PC-9 (cell line): ENCODE measurements at regions not wholly inside any gene's neighbourhood (a gene's known extent, or its start where the extent isn't known, plus 50 kb on each side); places are given as distances from the start of the nearest gene placed in this dataset.

ENCODE experiments used
- BruUV-seq: library from RNA; stranded (reverse); fragments of 400-500 nt; replicated peaks from 2 replicates; lab custom pipeline; 2021; lab: Mats Ljungman, UMichigan
- CTCF ChIA-PET: fragments of 300-600 bp; sonication (Branson Sonifier 250); formaldehyde crosslinking; loops from one replicate; lab custom pipeline; 2022; ENCODE audit warnings: antibody characterized with exemption; lab: Charles Lee
- POLR2A ChIA-PET: fragments of 300-600 bp; sonication (Branson Sonifier 250); formaldehyde crosslinking; loops from one replicate; lab custom pipeline; 2022; ENCODE audit warnings: antibody characterized with exemption; ENCODE audit not compliant: unreplicated experiment; lab: Charles Lee
- DNase-seq, 2 experiments: peaks; one replicate each; pipeline versions ENCODE4 v3.0.0 to v3.0.0-alpha.2; 2015 to 2022; ENCODE audit warnings: mixed read lengths in 1 of 2
- H2AFZ ChIP-seq: fragments of 200-600 bp; sonication (generic); 2 replicates; pipeline ENCODE4 v1.8.1; 2017; ENCODE audit warnings: antibody characterized with exemption
- H3F3A ChIP-seq: fragments of 200-600 bp; sonication (generic); 2 replicates; pipeline ENCODE4 v1.8.1; 2017; ENCODE audit warnings: antibody characterized with exemption, mild to moderate bottlenecking, low read depth; ENCODE audit not compliant: insufficient read depth
- H3K27ac ChIP-seq: fragments of 200-600 bp; sonication (generic); 2 replicates; pipeline ENCODE4 v1.6.1; 2016; ENCODE audit warnings: mixed run types
- H3K27me3 ChIP-seq: fragments of 200-600 bp; sonication (generic); 2 replicates; pipeline ENCODE4 v1.6.1; 2016; ENCODE audit warnings: low read depth, mixed run types; ENCODE audit not compliant: insufficient read depth
- H3K36me3 ChIP-seq: fragments of 200-600 bp; sonication (generic); 2 replicates; pipeline ENCODE4 v1.6.1; 2016; ENCODE audit warnings: low read depth, mixed run types
- H3K4me1 ChIP-seq: fragments of 200-600 bp; sonication (generic); replicated peaks from 2 replicates; pipeline ENCODE4 v1.6.1; 2016; ENCODE audit warnings: mixed run types; ENCODE audit not compliant: insufficient read depth
- H3K4me2 ChIP-seq: fragments of 200-600 bp; sonication (generic); 2 replicates; pipeline ENCODE4 v1.6.1; 2017; ENCODE audit warnings: mixed run types
- H3K4me3 ChIP-seq: fragments of 200-600 bp; sonication (generic); 2 replicates; pipeline ENCODE4 v1.6.1; 2016; ENCODE audit warnings: mixed run types
- H3K79me2 ChIP-seq: fragments of 200-600 bp; sonication (generic); 2 replicates; pipeline ENCODE4 v1.6.1; 2017; ENCODE audit warnings: low read depth, mixed run types
- H3K9me2 ChIP-seq: fragments of 200-600 bp; sonication (generic); 2 replicates; pipeline ENCODE4 v1.8.1; 2017; ENCODE audit warnings: mild to moderate bottlenecking; ENCODE audit not compliant: insufficient read depth
- H3K9me3 ChIP-seq: fragments of 200-600 bp; sonication (generic); 2 replicates; pipeline ENCODE4 v1.8.1; 2016; ENCODE audit warnings: low read depth; ENCODE audit not compliant: insufficient read depth
- H4K20me1 ChIP-seq: fragments of 200-600 bp; sonication (generic); 2 replicates; pipeline ENCODE4 v1.8.1; 2017; ENCODE audit not compliant: insufficient read depth
- EZH2 ChIP-seq: fragments of 200-600 bp; sonication (generic); IDR thresholded peaks from 2 replicates; pipeline ENCODE4 v1.8.0; 2017; ENCODE audit warnings: antibody characterized with exemption, low read depth
- intact Hi-C: fragments of 100-400 bp; cut with micrococcal nuclease; formaldehyde crosslinking; loops from one replicate; pipeline ENCODE4 v1.10.0; 2022; ENCODE audit not compliant: unreplicated experiment
- TF ChIP-seq, protein P1 (sequence below): fragments of 200-600 bp; sonication (generic); conservative IDR thresholded peaks from 2 replicates; pipeline ENCODE4 v1.6.1; 2017; ENCODE audit warnings: mixed run types, antibody characterized with exemption, mild to moderate bottlenecking, moderate library complexity

DNA sequence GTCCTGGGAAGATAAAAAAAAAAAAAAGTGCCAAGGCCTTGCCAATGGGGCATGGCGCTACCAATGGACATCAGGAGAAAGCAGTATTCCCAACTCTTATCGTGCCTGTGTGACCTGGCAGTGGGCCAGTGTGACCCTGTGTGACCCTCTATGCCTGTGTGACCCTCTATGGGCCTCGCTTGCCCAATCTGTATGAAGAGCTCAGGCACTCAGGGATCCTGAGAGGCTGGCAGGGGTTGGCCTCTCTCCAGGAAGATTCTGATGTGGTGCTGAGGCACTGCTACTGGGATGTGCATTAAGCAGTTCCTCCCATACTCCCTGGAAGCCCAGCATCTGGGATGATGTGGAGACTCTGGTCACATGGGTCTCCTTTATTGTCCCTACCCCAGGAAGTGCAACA is 179.2 kb downstream of the MACROH2A1 start:
- DNase-seq, result no peak
- intact Hi-C loops, result no loop called here
- BruUV-seq, result no TSS peak
- no peaks in the 10 kb centered on the region for H3K9me3 ChIP-seq
- TF ChIP-seq, protein P1, sequence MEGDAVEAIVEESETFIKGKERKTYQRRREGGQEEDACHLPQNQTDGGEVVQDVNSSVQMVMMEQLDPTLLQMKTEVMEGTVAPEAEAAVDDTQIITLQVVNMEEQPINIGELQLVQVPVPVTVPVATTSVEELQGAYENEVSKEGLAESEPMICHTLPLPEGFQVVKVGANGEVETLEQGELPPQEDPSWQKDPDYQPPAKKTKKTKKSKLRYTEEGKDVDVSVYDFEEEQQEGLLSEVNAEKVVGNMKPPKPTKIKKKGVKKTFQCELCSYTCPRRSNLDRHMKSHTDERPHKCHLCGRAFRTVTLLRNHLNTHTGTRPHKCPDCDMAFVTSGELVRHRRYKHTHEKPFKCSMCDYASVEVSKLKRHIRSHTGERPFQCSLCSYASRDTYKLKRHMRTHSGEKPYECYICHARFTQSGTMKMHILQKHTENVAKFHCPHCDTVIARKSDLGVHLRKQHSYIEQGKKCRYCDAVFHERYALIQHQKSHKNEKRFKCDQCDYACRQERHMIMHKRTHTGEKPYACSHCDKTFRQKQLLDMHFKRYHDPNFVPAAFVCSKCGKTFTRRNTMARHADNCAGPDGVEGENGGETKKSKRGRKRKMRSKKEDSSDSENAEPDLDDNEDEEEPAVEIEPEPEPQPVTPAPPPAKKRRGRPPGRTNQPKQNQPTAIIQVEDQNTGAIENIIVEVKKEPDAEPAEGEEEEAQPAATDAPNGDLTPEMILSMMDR, result no peak
- no peak for TF ChIP-seq EZH2
- H3K79me2 ChIP-seq, result no peaks in the 10 kb centered on the region
- ChIA-PET CTCF (no interaction called here), POLR2A (interaction anchor here (0.6 kb wide), 1 partner anchor 129 kb away, joined by 3 read pairs; no protein-coding TSS in a partner anchor)
- H3K4me1 ChIP-seq, result peaks cover 14% of the 10 kb centered on the region
- no peaks in the 10 kb centered on the region for H3K27me3 ChIP-seq
- no peaks in the 10 kb centered on the region for H3K9me2 ChIP-seq
- no peak overlapping the region for H3K27ac ChIP-seq
- H2AFZ ChIP-seq, result no peak overlapping the region
- no peaks in the 10 kb centered on the region for H4K20me1 ChIP-seq
- H3K4me3 ChIP-seq, result no peak overlapping the region
- H3F3A ChIP-seq, result no peaks in the 10 kb centered on the region
- H3K36me3 ChIP-seq, result no peaks in the 10 kb centered on the region
- no peak overlapping the region for H3K4me2 ChIP-seq

DNA sequence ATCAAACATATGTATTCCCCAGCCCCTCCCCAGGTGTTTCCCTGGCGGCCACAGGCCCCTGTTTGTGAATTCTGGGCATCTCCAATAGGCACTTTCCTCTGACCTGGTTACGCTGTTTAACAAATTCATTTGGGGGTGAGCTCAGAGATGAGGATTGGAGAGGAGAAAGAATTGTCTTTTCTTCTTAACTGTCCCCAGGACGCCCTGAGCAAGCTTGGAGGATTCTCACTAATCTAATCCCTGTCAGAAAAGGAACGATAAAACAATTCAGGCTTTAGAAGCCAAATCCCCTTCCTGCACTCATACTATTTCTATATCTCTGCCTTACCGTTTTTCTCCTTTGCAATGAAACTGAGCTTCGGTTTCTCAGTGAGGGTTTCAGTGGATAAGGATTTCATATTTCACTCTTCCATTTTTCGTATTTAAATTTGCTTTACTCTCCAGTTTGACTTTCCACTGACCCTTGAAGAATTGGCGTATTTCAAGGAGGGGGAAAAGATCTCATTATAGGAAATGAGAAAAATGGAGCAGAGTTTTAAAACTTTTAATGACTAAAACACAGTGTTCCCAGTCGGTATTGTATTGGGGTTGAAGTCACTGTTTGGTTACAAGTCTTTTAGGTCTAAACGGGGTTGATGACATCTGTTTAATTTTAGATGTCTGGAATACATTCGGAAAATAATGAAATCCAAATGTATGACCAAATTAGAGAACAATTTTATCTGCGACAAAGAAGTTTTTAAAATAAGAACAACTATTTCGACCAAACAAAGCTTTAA is 180.1 kb downstream of the MACROH2A1 start:
- no peaks in the 10 kb centered on the region for H4K20me1 ChIP-seq
- no peak for DNase-seq
- H3F3A ChIP-seq, result no peaks in the 10 kb centered on the region
- intact Hi-C loops, result no loop called here
- peaks cover 14% of the 10 kb centered on the region for H3K4me1 ChIP-seq
- POLR2A ChIA-PET, result no interaction called here
- no peak overlapping the region for H2AFZ ChIP-seq
- no peaks in the 10 kb centered on the region for H3K9me3 ChIP-seq
- CTCF ChIA-PET, result no interaction called here
- no peak for TF ChIP-seq EZH2
- TF ChIP-seq, protein P1, result no peak
- H3K4me2 ChIP-seq, result no peak overlapping the region
- H3K9me2 ChIP-seq, result no peaks in the 10 kb centered on the region
- no TSS peak for BruUV-seq
- no peaks in the 10 kb centered on the region for H3K27me3 ChIP-seq
- no peaks in the 10 kb centered on the region for H3K79me2 ChIP-seq
- no peaks in the 10 kb centered on the region for H3K36me3 ChIP-seq
- no peak overlapping the region for H3K27ac ChIP-seq
- H3K4me3 ChIP-seq, result no peak overlapping the region

DNA sequence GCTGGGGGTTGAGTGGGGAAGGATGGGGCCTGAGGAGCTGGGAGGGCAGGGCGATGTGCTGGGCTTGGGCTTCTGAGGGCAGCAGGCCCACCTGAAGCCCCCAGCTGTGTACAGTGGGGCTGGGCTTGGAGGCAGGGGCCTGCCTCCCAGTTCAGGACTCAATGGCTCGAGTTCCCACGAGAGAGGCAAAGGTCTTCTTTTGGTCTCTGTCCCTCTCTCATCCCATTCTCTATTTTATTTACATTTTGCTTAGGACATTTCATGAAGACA is 180.6 kb downstream of the MACROH2A1 start:
- TF ChIP-seq, protein P1, result no peak
- no peak for TF ChIP-seq EZH2
- H3K4me1 ChIP-seq, result peaks cover 14% of the 10 kb centered on the region
- H3K4me3 ChIP-seq, result no peak overlapping the region
- no TSS peak for BruUV-seq
- intact Hi-C loops, result no loop called here
- H3K79me2 ChIP-seq, result no peaks in the 10 kb centered on the region
- POLR2A ChIA-PET, result no interaction called here
- H3K36me3 ChIP-seq, result no peaks in the 10 kb centered on the region
- no peak overlapping the region for H2AFZ ChIP-seq
- no peak overlapping the region for H3K4me2 ChIP-seq
- no peak for DNase-seq
- no peaks in the 10 kb centered on the region for H3K9me2 ChIP-seq
- H4K20me1 ChIP-seq, result no peaks in the 10 kb centered on the region
- no peaks in the 10 kb centered on the region for H3K27me3 ChIP-seq
- CTCF ChIA-PET, result no interaction called here
- H3K27ac ChIP-seq, result no peak overlapping the region
- no peaks in the 10 kb centered on the region for H3K9me3 ChIP-seq
- no peaks in the 10 kb centered on the region for H3F3A ChIP-seq
